Fibroblast of lung (primary cell): ENCODE measurements at regions not wholly inside any gene's neighbourhood (a gene's known extent, or its start where the extent isn't known, plus 50 kb on each side); places are given as distances from the start of the nearest gene placed in this dataset.

ENCODE experiments used
- DNase-seq, 2 donors: peaks; one replicate each; pipeline versions ENCODE4 v3.0.0 to v3.0.0-alpha.2; 2010; ENCODE audit warnings: low read depth in 2 of 2
- H2AFZ ChIP-seq: 2 replicates; pipeline ENCODE4 v1.5.1; 2012; ENCODE audit warnings: low read length, control low read depth, inconsistent platforms
- H3K27ac ChIP-seq: 2 replicates; pipeline ENCODE4 v1.5.1; 2011; ENCODE audit warnings: low read length, control low read depth; ENCODE audit not compliant: insufficient read depth
- H3K27me3 ChIP-seq: 2 replicates; pipeline ENCODE4 v1.5.1; 2011; ENCODE audit warnings: mild to moderate bottlenecking, low read length; ENCODE audit not compliant: control insufficient read depth, insufficient read depth
- H3K36me3 ChIP-seq: 2 replicates; pipeline ENCODE4 v1.5.1; 2011; ENCODE audit warnings: low read length; ENCODE audit not compliant: control insufficient read depth, insufficient read depth
- H3K4me1 ChIP-seq: 2 replicates; pipeline ENCODE4 v1.5.1; 2011; ENCODE audit warnings: low read length; ENCODE audit not compliant: control insufficient read depth, insufficient read depth; ENCODE audit errors: extremely low read depth
- H3K4me2 ChIP-seq: 2 replicates; pipeline ENCODE4 v1.5.1; 2011; ENCODE audit warnings: low read length, control low read depth; ENCODE audit not compliant: insufficient read depth; ENCODE audit errors: extremely low read depth
- H3K4me3 ChIP-seq, 4 experiments: fragments of 200-600 bp in 1 of 4; sonication (generic) in 1 of 4; replicated peaks in 1 of 4; 2 replicates each; pipeline ENCODE4 v1.5.1; 2011 to 2016; ENCODE audit warnings: low read length in 4 of 4, low read depth in 3 of 4, mild to moderate bottlenecking in 3 of 4, control low read depth in 2 of 4, inconsistent platforms in 1 of 4, mixed read lengths in 1 of 4; ENCODE audit not compliant: insufficient read depth in 1 of 4; ENCODE audit errors: control extremely low read depth in 1 of 4
- H3K79me2 ChIP-seq: 2 replicates; pipeline ENCODE4 v1.5.1; 2012; ENCODE audit warnings: mild to moderate bottlenecking, low read length, inconsistent platforms; ENCODE audit not compliant: control insufficient read depth, insufficient read depth
- H3K9ac ChIP-seq: 2 replicates; pipeline ENCODE4 v1.5.1; 2011; ENCODE audit warnings: mild to moderate bottlenecking, low read length, control low read depth; ENCODE audit not compliant: insufficient read depth
- H3K9me3 ChIP-seq: 2 replicates; pipeline ENCODE4 v1.5.1; 2012; ENCODE audit warnings: low read depth, low read length; ENCODE audit not compliant: control insufficient read depth, insufficient read depth
- H4K20me1 ChIP-seq: 2 replicates; pipeline ENCODE4 v1.5.1; 2011; ENCODE audit warnings: low read length; ENCODE audit not compliant: control insufficient read depth, insufficient read depth; ENCODE audit errors: extremely low read depth
- CTCF ChIP-seq, 2 donors: IDR thresholded peaks in 1 of 2; conservative IDR thresholded peaks in 1 of 2; 1 replicate in 1 of 2; 2 replicates in 1 of 2; pipeline ENCODE4 v1.5.1; 2011 to 2012; ENCODE audit warnings: low read length in 2 of 2, control low read depth in 1 of 2, inconsistent platforms in 1 of 2, low read depth in 1 of 2, mild to moderate bottlenecking in 1 of 2
- EZH2 ChIP-seq: IDR thresholded peaks from 2 replicates; pipeline ENCODE4 v1.5.1; 2012; ENCODE audit warnings: low read length, control low read depth, mild to moderate bottlenecking; ENCODE audit errors: missing control alignments

- Histone ChIP-seq H3K9ac (no peak overlapping the region), H3K36me3 (no peaks in the 10 kb centered on the region), H3K4me2 (no peak overlapping the region), H3K4me1 (no peaks in the 10 kb centered on the region), H3K79me2 (no peaks in the 10 kb centered on the region), H3K4me3 (no peak overlapping the region), H2AFZ (no peak overlapping the region), H4K20me1 (no peaks in the 10 kb centered on the region), H3K9me3 (no peaks in the 10 kb centered on the region), H3K27me3 (no peaks in the 10 kb centered on the region), H3K27ac (no peak overlapping the region)
- DNase-seq = peak; percentile 62 to 75
- no peak for TF ChIP-seq EZH2
- peak; percentile 80 to 86 for TF ChIP-seq CTCF (conservative IDR thresholded peaks at IDR 0.05 in 1 of 2, IDR thresholded peaks at IDR 0.05 in 1 of 2; ENCODE audit: low read depth in 1 of 2, low read length in 2 of 2)
These were observed 128.4 kb upstream of the TRPM3 start for GRCh38 chr9:71249729-71250317.

- Histone ChIP-seq H3K9ac (no peak overlapping the region), H2AFZ (no peak overlapping the region), H3K4me1 (no peaks in the 10 kb centered on the region), H3K9me3 (no peaks in the 10 kb centered on the region), H3K4me2 (no peak overlapping the region), H3K27me3 (no peaks in the 10 kb centered on the region), H3K79me2 (no peaks in the 10 kb centered on the region), H3K36me3 (no peaks in the 10 kb centered on the region), H3K27ac (no peak overlapping the region), H4K20me1 (no peaks in the 10 kb centered on the region), H3K4me3 (no peak overlapping the region)
- TF ChIP-seq EZH2 (no peak), CTCF (conservative IDR thresholded peaks at IDR 0.05 in 1 of 2, IDR thresholded peaks at IDR 0.05 in 1 of 2; ENCODE audit: low read depth in 1 of 2, low read length in 2 of 2) (no peak)
- no peak for DNase-seq
These were observed 124.2 kb upstream of the TRPM3 start for GRCh38 chr9:71245651-71246050.

GRCh38 chr9:71243951-71244350 lies 122.5 kb upstream of the TRPM3 start:
- Histone ChIP-seq H3K4me1 (no peaks in the 10 kb centered on the region), H3K9me3 (no peaks in the 10 kb centered on the region), H3K4me3 (no peak overlapping the region), H3K36me3 (no peaks in the 10 kb centered on the region), H4K20me1 (no peaks in the 10 kb centered on the region), H3K79me2 (no peaks in the 10 kb centered on the region), H3K9ac (no peak overlapping the region), H3K4me2 (no peak overlapping the region), H3K27ac (no peak overlapping the region), H3K27me3 (no peaks in the 10 kb centered on the region), H2AFZ (no peak overlapping the region)
- no peak for DNase-seq
- TF ChIP-seq EZH2 (no peak), CTCF (conservative IDR thresholded peaks at IDR 0.05 in 1 of 2, IDR thresholded peaks at IDR 0.05 in 1 of 2; ENCODE audit: low read depth in 1 of 2, low read length in 2 of 2) (no peak)
